Endothelial cell of umbilical vein (primary cell): ENCODE measurements at regions not wholly inside any gene's neighbourhood (a gene's known extent, or its start where the extent isn't known, plus 50 kb on each side); places are given as distances from the start of the nearest gene placed in this dataset.

Experiments
- EZH2 ChIP-seq: IDR thresholded peaks from 2 replicates; pipeline ENCODE4 v1.6.1; 2012; ENCODE audit warnings: borderline replicate concordance, low read depth, mild to moderate bottlenecking, moderate library complexity, low read length, inconsistent platforms; ENCODE audit not compliant: severe bottlenecking
- FOS ChIP-seq: IDR thresholded peaks from 2 replicates; pipeline ENCODE4 v1.6.1; 2011; ENCODE audit warnings: mild to moderate bottlenecking, low read length, moderate library complexity, borderline replicate concordance; ENCODE audit not compliant: insufficient read depth
- GATA2 ChIP-seq: IDR thresholded peaks from 2 replicates; pipeline ENCODE4 v1.7.0; 2011; ENCODE audit warnings: low read depth, mild to moderate bottlenecking, moderate library complexity, mixed read lengths, low read length; ENCODE audit not compliant: insufficient read length, insufficient read depth
- MYC ChIP-seq: IDR thresholded peaks from one replicate; pipeline ENCODE4 v1.6.1; 2011; ENCODE audit warnings: mild to moderate bottlenecking, low read depth, low read length
- POLR2A ChIP-seq: IDR thresholded peaks from 2 replicates; pipeline ENCODE4 v1.6.1; 2012; ENCODE audit warnings: low read depth, mild to moderate bottlenecking, control low read depth, low read length
- POLR2AphosphoS5 ChIP-seq: IDR thresholded peaks from 2 replicates; pipeline ENCODE4 v1.6.1; 2012; ENCODE audit warnings: low read depth, mild to moderate bottlenecking, control low read depth, low read length, moderate library complexity; ENCODE audit not compliant: insufficient read depth
- TF ChIP-seq, protein P1 (sequence below), 2 donors: IDR thresholded peaks; 1 replicate in 1 of 2; 2 replicates in 1 of 2; pipeline ENCODE4 v1.5.1; 2011; ENCODE audit warnings: low read length in 2 of 2, mild to moderate bottlenecking in 2 of 2, moderate library complexity in 2 of 2, control low read depth in 1 of 2, inconsistent platforms in 1 of 2, low read depth in 1 of 2; ENCODE audit not compliant: insufficient read depth in 1 of 2; ENCODE audit errors: extremely low read depth in 1 of 2

DNA sequence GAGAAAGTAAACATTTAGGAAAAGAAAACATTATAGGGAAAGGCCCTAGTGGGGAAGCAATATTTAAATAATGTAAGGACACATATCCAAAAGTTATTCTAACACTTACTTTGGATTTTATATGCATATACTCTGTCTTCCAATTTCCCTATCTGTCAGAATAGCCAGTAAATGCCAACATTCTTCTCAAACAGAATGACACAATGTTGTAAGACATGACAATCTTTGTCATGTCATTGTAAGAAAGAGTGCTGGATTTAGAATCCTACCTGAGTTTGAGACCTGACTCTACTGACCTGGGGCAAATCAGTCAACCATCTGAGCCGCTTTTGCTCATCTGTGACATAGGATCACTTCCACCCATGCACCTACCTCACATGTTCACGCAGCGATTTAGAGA, 198.3 kb downstream of the PHLDA1 start:
- TF ChIP-seq, protein P1, sequence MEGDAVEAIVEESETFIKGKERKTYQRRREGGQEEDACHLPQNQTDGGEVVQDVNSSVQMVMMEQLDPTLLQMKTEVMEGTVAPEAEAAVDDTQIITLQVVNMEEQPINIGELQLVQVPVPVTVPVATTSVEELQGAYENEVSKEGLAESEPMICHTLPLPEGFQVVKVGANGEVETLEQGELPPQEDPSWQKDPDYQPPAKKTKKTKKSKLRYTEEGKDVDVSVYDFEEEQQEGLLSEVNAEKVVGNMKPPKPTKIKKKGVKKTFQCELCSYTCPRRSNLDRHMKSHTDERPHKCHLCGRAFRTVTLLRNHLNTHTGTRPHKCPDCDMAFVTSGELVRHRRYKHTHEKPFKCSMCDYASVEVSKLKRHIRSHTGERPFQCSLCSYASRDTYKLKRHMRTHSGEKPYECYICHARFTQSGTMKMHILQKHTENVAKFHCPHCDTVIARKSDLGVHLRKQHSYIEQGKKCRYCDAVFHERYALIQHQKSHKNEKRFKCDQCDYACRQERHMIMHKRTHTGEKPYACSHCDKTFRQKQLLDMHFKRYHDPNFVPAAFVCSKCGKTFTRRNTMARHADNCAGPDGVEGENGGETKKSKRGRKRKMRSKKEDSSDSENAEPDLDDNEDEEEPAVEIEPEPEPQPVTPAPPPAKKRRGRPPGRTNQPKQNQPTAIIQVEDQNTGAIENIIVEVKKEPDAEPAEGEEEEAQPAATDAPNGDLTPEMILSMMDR (IDR thresholded peaks at IDR 0.05; ENCODE audit: extremely low read depth in 1 of 2, insufficient read depth in 1 of 2, low read depth in 1 of 2, low read length in 2 of 2) = no peak
- TF ChIP-seq POLR2AphosphoS5 (no peak), GATA2 (no peak), POLR2A (no peak), FOS (no peak), MYC (no peak), EZH2 (no peak)
